ENCODE measurements at regions not wholly inside any gene's neighbourhood (a gene's known extent, or its start where the extent isn't known, plus 50 kb on each side); places are given as distances from the start of the nearest gene placed in this dataset.

DNA sequence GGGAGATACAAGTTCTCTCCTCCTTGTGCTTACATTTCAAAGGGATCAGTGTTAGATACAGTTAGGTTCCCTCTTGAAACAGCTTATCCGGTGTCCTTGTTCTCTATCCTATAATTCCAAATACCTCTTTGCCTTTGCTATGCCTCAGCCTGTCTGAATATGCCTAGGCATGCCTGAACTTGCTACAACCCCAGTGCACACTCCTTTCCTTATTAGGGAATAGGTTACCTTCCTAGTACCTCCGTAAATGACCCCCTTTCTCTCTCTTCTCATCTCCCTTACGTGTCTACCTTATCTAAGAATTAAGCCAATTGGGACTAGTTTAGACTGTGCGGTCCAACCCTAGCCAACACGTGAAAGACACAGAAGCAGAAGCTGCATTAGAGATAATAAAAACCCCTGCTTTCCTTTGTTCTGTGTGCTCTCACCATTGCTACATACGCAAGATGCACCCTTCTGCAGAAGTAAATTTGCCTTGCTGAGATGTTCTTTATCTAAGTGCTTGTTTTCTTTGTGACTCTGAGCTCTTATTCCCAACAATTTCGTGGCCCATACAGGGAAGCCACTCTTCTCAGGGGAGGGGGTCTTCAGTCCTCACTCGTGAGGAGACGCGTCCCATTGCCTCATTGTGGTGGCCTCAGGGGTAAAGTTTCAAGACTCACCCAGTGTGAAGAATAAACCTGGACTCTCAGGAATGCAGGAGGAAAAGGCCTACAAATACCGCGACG is 802.1 kb downstream of the PLA2G4A start:
- TF ChIP-seq, protein P1, sequence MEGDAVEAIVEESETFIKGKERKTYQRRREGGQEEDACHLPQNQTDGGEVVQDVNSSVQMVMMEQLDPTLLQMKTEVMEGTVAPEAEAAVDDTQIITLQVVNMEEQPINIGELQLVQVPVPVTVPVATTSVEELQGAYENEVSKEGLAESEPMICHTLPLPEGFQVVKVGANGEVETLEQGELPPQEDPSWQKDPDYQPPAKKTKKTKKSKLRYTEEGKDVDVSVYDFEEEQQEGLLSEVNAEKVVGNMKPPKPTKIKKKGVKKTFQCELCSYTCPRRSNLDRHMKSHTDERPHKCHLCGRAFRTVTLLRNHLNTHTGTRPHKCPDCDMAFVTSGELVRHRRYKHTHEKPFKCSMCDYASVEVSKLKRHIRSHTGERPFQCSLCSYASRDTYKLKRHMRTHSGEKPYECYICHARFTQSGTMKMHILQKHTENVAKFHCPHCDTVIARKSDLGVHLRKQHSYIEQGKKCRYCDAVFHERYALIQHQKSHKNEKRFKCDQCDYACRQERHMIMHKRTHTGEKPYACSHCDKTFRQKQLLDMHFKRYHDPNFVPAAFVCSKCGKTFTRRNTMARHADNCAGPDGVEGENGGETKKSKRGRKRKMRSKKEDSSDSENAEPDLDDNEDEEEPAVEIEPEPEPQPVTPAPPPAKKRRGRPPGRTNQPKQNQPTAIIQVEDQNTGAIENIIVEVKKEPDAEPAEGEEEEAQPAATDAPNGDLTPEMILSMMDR (IDR thresholded peaks at IDR 0.05; ENCODE audit: borderline replicate concordance, extremely low read depth, low read length, poor library complexity, severe bottlenecking): no peak
- no peak for TF ChIP-seq EZH2 (IDR thresholded peaks at IDR 0.05; ENCODE audit: borderline replicate concordance, low read depth, low read length, severe bottlenecking)
